Esophagus squamous epithelium (tissue), 5 donors: ENCODE measurements at regions not wholly inside any gene's neighbourhood (a gene's known extent, or its start where the extent isn't known, plus 50 kb on each side); places are given as distances from the start of the nearest gene placed in this dataset.

Experiments
- DNase-seq: peaks from one replicate; lab custom pipeline; 2025; lab: John Stamatoyannopoulos, UW
- H3K27ac ChIP-seq, 4 donors: fragments of 200-600 bp; sonication (generic); one replicate each; pipeline ENCODE4 v1.5.1; 2016 to 2019; ENCODE audit warnings: mild to moderate bottlenecking in 1 of 4
- H3K27me3 ChIP-seq, 4 donors: fragments of 200-600 bp; sonication (generic); 1 replicate in 3 of 4; 2 replicates in 1 of 4; pipeline versions ENCODE4 v1.5.1 to v1.6.0; 2017 to 2021; ENCODE audit warnings: antibody characterized with exemption in 1 of 4
- H3K36me3 ChIP-seq, 3 donors: fragments of 200-600 bp; sonication (generic); one replicate each; pipeline ENCODE4 v1.5.1; 2016 to 2019
- H3K4me1 ChIP-seq, 3 donors: fragments of 200-600 bp; sonication (generic); one replicate each; pipeline ENCODE4 v1.5.1; 2017 to 2019
- H3K4me3 ChIP-seq, 4 donors: fragments of 200-600 bp; sonication (generic); 1 replicate in 3 of 4; 2 replicates in 1 of 4; pipeline ENCODE4 v1.5.1; 2016 to 2019; ENCODE audit warnings: mild to moderate bottlenecking in 2 of 4, moderate library complexity in 1 of 4
- H3K9me3 ChIP-seq, 3 donors: fragments of 200-600 bp; sonication (generic); one replicate each; pipeline ENCODE4 v1.5.1; 2016 to 2019
- CTCF ChIP-seq, 6 experiments: fragments of 450-650 bp in 4 of 6; fragments of 200-600 bp in 2 of 6; sonication (generic) in 2 of 6; IDR thresholded peaks; one replicate each; pipeline ENCODE4 v1.5.1; 2016 to 2019; ENCODE audit warnings: antibody characterized with exemption in 6 of 6, mild to moderate bottlenecking in 4 of 6, moderate library complexity in 4 of 6
- POLR2A ChIP-seq, 4 donors: fragments of 450-650 bp; IDR thresholded peaks; one replicate each; pipeline ENCODE4 v1.6.1; 2017; ENCODE audit warnings: antibody characterized with exemption in 4 of 4, mild to moderate bottlenecking in 4 of 4, moderate library complexity in 3 of 4
- WGBS, 2 donors: methylation state at CpG; one replicate each; pipeline ENCODE4 v1.1.5; 2018; 5-methylcytosine and 5-hydroxymethylcytosine counted together
- intact Hi-C: fragments of 100-400 bp; cut with DNase I; formaldehyde crosslinking; loops from one replicate; pipeline ENCODE4 v1.15.0; 2022
- donor health status: DM: yes; HTN: yes; CAD: no.

- no peak for TF ChIP-seq CTCF (IDR thresholded peaks at IDR 0.05)
- no peak for TF ChIP-seq POLR2A (IDR thresholded peaks at IDR 0.05)
- 55 to 63% methylated on average over 2 of the region's 2 CpGs for WGBS, 2 donors
- Histone ChIP-seq H3K27me3 (no peaks in the 10 kb centered on the region), H3K36me3 (no peaks in the 10 kb centered on the region), H3K27ac (no peak overlapping the region), H3K4me1 (no peaks in the 10 kb centered on the region), H3K9me3 (no peaks in the 10 kb centered on the region), H3K4me3 (no peak overlapping the region)
- DNase-seq = no peak
- intact Hi-C loops = no loop called here
These were observed 128.7 kb upstream of the SLC10A2 start for GRCh38 chr13:103194871-103195270.

- Histone ChIP-seq H3K27ac (no peak overlapping the region), H3K4me1 (peaks cover 0 to 5% (median 0%) of the 10 kb centered on the region in 3 donors), H3K4me3 (no peak overlapping the region), H3K27me3 (no peaks in the 10 kb centered on the region), H3K9me3 (no peaks in the 10 kb centered on the region), H3K36me3 (no peaks in the 10 kb centered on the region)
- TF ChIP-seq POLR2A (IDR thresholded peaks at IDR 0.05) = no peak
- no peak for TF ChIP-seq CTCF (IDR thresholded peaks at IDR 0.05)
- 54 to 87% methylated on average over 1 of the region's 1 CpG for WGBS, 2 donors
- no peak for DNase-seq
- intact Hi-C loops = no loop called here
These were observed 126.4 kb upstream of the SLC10A2 start for GRCh38 chr13:103192511-103193135.

GRCh38 chr13:103190841-103191240 lies 124.6 kb upstream of the SLC10A2 start:
- H3K4me1 ChIP-seq = peaks cover 0 to 5% (median 0%) of the 10 kb centered on the region in 3 donors
- TF ChIP-seq CTCF (IDR thresholded peaks at IDR 0.05) (no peak), POLR2A (IDR thresholded peaks at IDR 0.05) (no peak)
- intact Hi-C loops = no loop called here
- no peak overlapping the region for H3K4me3 ChIP-seq
- no peaks in the 10 kb centered on the region for H3K27me3 ChIP-seq
- no peak overlapping the region for H3K27ac ChIP-seq
- 54 to 66% methylated on average over 1 of the region's 1 CpG for WGBS, 2 donors
- H3K36me3 ChIP-seq = no peaks in the 10 kb centered on the region
- DNase-seq = no peak
- H3K9me3 ChIP-seq = no peaks in the 10 kb centered on the region

- TF ChIP-seq POLR2A (IDR thresholded peaks at IDR 0.05) (no peak), CTCF (IDR thresholded peaks at IDR 0.05) (peak; percentile 20 to 69 (median 32))
- H3K27ac ChIP-seq = no peak overlapping the region
- H3K9me3 ChIP-seq = no peaks in the 10 kb centered on the region
- H3K36me3 ChIP-seq = no peaks in the 10 kb centered on the region
- whole genome bisulfite sequencing, 2 donors = 18 to 30% methylated on average over 3 of the region's 3 CpGs
- H3K27me3 ChIP-seq = no peaks in the 10 kb centered on the region
- intact Hi-C loops = no loop called here
- peaks cover 0 to 5% (median 0%) of the 10 kb centered on the region in 3 donors for H3K4me1 ChIP-seq
- H3K4me3 ChIP-seq = no peak overlapping the region
- DNase-seq = no peak
These were observed 122.6 kb upstream of the SLC10A2 start for GRCh38 chr13:103188713-103189326.

GRCh38 chr13:103187721-103188156 lies 121.5 kb upstream of the SLC10A2 start:
- Histone ChIP-seq H3K27ac (no peak overlapping the region), H3K4me1 (peaks cover 0 to 5% (median 0%) of the 10 kb centered on the region in 3 donors), H3K4me3 (no peak overlapping the region), H3K27me3 (no peaks in the 10 kb centered on the region), H3K36me3 (no peaks in the 10 kb centered on the region), H3K9me3 (no peaks in the 10 kb centered on the region)
- intact Hi-C loops = no loop called here
- DNase-seq = no peak
- 58 to 75% methylated on average over 5 to 7 of the region's 10 CpGs for WGBS, 2 donors
- TF ChIP-seq CTCF (IDR thresholded peaks at IDR 0.05) (no peak), POLR2A (IDR thresholded peaks at IDR 0.05) (no peak)
